Ovary (tissue), 7 donors: ENCODE measurements at regions not wholly inside any gene's neighbourhood (a gene's known extent, or its start where the extent isn't known, plus 50 kb on each side); places are given as distances from the start of the nearest gene placed in this dataset.

Source experiments
- DNase-seq, 5 donors: peaks; one replicate each; pipeline ENCODE4 v3.0.0-alpha.2; 2019 to 2020
- H3K27ac ChIP-seq, 2 donors: fragments of 200-600 bp; one replicate each; pipeline versions ENCODE4 v1.5.1 to v1.8.0; 2019 to 2022
- H3K27me3 ChIP-seq: fragments of 200-600 bp; one replicate; pipeline ENCODE4 v1.8.0; 2022
- H3K36me3 ChIP-seq: fragments of 200-600 bp; sonication (generic); one replicate; pipeline ENCODE4 v1.5.1; 2019
- H3K4me1 ChIP-seq: one replicate; pipeline ENCODE4 v1.8.1; 2013; ENCODE audit warnings: mild to moderate bottlenecking, moderate library complexity; ENCODE audit not compliant: insufficient read depth
- H3K4me3 ChIP-seq: fragments of 200-600 bp; sonication (generic); one replicate; pipeline ENCODE4 v1.5.1; 2017
- H3K9me3 ChIP-seq, 2 donors: fragments of 200-600 bp in 1 of 2; sonication (generic) in 1 of 2; one replicate each; pipeline versions ENCODE4 v1.5.1 to v1.8.1; 2013 to 2019; ENCODE audit warnings: mild to moderate bottlenecking in 1 of 2, moderate library complexity in 1 of 2
- CTCF ChIP-seq, 3 donors: fragments of 450-650 bp in 2 of 3; fragments of 200-600 bp in 1 of 3; IDR thresholded peaks; one replicate each; pipeline versions ENCODE4 v1.5.1 to v1.8.0; 2016 to 2022; ENCODE audit warnings: antibody characterized with exemption in 3 of 3, mild to moderate bottlenecking in 1 of 3
- EP300 ChIP-seq: sonication (generic); formaldehyde crosslinking; IDR thresholded peaks from one replicate; pipeline ENCODE4 v1.6.1; 2017; ENCODE audit warnings: antibody characterized with exemption
- POLR2A ChIP-seq: fragments of 450-650 bp; IDR thresholded peaks from one replicate; pipeline ENCODE4 v1.6.1; 2017; ENCODE audit warnings: antibody characterized with exemption, mild to moderate bottlenecking, moderate library complexity
- WGBS, 3 donors: extraction: QIAGEN DNeasy Blood & Tissue Kit in 1 of 3; methylation state at CpG; one replicate each; pipeline versions ENCODE4 v1.1.5 to v1.1.7; 2013 to 2017; 5-methylcytosine and 5-hydroxymethylcytosine counted together
- intact Hi-C, 4 donors: fragments of 100-400 bp; cut with DNase I; formaldehyde crosslinking; loops; one replicate each; pipeline versions ENCODE4 v1.11.0 to v1.15.1; 2022 to 2023
- donor health status: DM: no; HTN: no; CAD: no; lungs with moderate emphysema.
- donor health status: DM: no; HTN: no; CAD: no.
- donor health status: Bipolar disorder and iron deficiency.
- donor health status: DM: no; HTN: no; CAD: no.
- donor health status: DM: yes; HTN: yes; CAD: no.

GRCh38 chr5:133680830-133681565 lies 68.7 kb upstream of the FSTL4 start:
- intact Hi-C loops = no loop called here
- no peak overlapping the region for H3K27ac ChIP-seq
- no peaks in the 10 kb centered on the region for H3K27me3 ChIP-seq
- DNase-seq = no peak
- no peak for TF ChIP-seq CTCF (IDR thresholded peaks at IDR 0.05)
- TF ChIP-seq EP300 = no peak
- no peaks in the 10 kb centered on the region for H3K4me1 ChIP-seq
- H3K4me3 ChIP-seq = no peak overlapping the region
- H3K36me3 ChIP-seq = no peaks in the 10 kb centered on the region
- H3K9me3 ChIP-seq = no peaks in the 10 kb centered on the region
- 62 to 65% (median 65%) methylated on average over 12 of the region's 12 CpGs for WGBS, 3 donors

GRCh38 chr5:133679534-133679933 lies 67.2 kb upstream of the FSTL4 start:
- TF ChIP-seq EP300 (no peak), POLR2A (no peak), CTCF (IDR thresholded peaks at IDR 0.05) (no peak)
- Histone ChIP-seq H3K36me3 (no peaks in the 10 kb centered on the region), H3K4me1 (no peaks in the 10 kb centered on the region), H3K9me3 (no peaks in the 10 kb centered on the region), H3K4me3 (no peak overlapping the region), H3K27me3 (no peaks in the 10 kb centered on the region), H3K27ac (no peak overlapping the region)
- WGBS, 3 donors = 77 to 92% (median 80%) methylated on average over 1 of the region's 1 CpG
- intact Hi-C loops = no loop called here
- DNase-seq = no peak

GRCh38 chr5:133675376-133676154 lies 63.2 kb upstream of the FSTL4 start:
- TF ChIP-seq POLR2A (no peak), CTCF (IDR thresholded peaks at IDR 0.05) (no peak), EP300 (no peak)
- intact Hi-C loops = no loop called here
- WGBS, 3 donors = 66 to 69% (median 67%) methylated on average over 13 of the region's 13 CpGs
- Histone ChIP-seq H3K4me1 (no peaks in the 10 kb centered on the region), H3K9me3 (no peaks in the 10 kb centered on the region), H3K27ac (no peak overlapping the region), H3K36me3 (no peaks in the 10 kb centered on the region), H3K4me3 (no peak overlapping the region), H3K27me3 (no peaks in the 10 kb centered on the region)
- no peak for DNase-seq

- TF ChIP-seq EP300 = no peak
- TF ChIP-seq POLR2A = no peak
- TF ChIP-seq CTCF (IDR thresholded peaks at IDR 0.05) = no peak
- Histone ChIP-seq H3K4me3 (no peak overlapping the region), H3K9me3 (no peaks in the 10 kb centered on the region), H3K36me3 (no peaks in the 10 kb centered on the region), H3K27me3 (no peaks in the 10 kb centered on the region), H3K27ac (no peak overlapping the region), H3K4me1 (no peaks in the 10 kb centered on the region)
- 48 to 98% (median 64%) methylated on average over 2 of the region's 2 CpGs for WGBS, 3 donors
- intact Hi-C loops = no loop called here
- no peak for DNase-seq
Observed at GRCh38 chr5:133670336-133670735, 58.0 kb upstream of the FSTL4 start.
